HPDE6-E6E7 (cell line): ENCODE measurements at regions not wholly inside any gene's neighbourhood (a gene's known extent, or its start where the extent isn't known, plus 50 kb on each side); places are given as distances from the start of the nearest gene placed in this dataset.
"Not testable (repeated sequence)": the region's sequence is repeated elsewhere in the genome, so short reads cannot be mapped to it uniquely, and the experiment has no call there.

Experiments
- DNase-seq: peaks from one replicate; pipeline ENCODE4 v3.0.0; 2011; ENCODE audit warnings: missing footprints; ENCODE audit errors: extremely low spot score

GRCh38 chr2:143870696-143871095 lies 649.2 kb downstream of the ZEB2 start:
- no peak for DNase-seq

GRCh38 chr2:143856978-143857377 lies 662.9 kb downstream of the ZEB2 start:
- no peak for DNase-seq

GRCh38 chr2:143852759-143853158 lies 667.2 kb downstream of the ZEB2 start:
- no peak for DNase-seq

- no peak for DNase-seq
Measured at GRCh38 chr2:143850084-143850483, 669.8 kb downstream of the ZEB2 start.

- DNase-seq = no peak
Measured at GRCh38 chr2:143847257-143847656, 672.7 kb downstream of the ZEB2 start.

DNA sequence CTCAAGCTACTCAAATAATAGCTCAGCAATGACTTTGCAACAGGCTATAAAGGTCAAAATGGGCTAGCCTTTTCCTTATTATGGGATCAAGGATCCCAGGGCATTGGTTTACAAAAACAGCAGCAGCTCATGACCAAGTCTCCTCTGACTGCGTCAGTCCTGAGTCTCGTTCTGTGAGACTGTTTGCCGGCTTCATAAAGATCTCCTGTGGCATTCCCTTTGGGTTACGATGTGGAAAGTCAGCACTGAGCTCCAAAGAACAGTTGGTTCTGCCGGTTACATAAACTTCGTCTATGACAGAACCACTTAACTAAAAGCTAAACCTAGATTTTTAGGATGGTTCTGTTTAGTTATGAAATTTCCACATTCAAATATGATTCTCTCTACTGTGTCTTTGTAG lies 674.9 kb downstream of the ZEB2 start:
- no peak for DNase-seq

- DNase-seq = no peak
Measured at GRCh38 chr2:143843686-143844085, 676.2 kb downstream of the ZEB2 start.

- no peak for DNase-seq
Measured at GRCh38 chr2:143842836-143843235, 677.1 kb downstream of the ZEB2 start.

DNA sequence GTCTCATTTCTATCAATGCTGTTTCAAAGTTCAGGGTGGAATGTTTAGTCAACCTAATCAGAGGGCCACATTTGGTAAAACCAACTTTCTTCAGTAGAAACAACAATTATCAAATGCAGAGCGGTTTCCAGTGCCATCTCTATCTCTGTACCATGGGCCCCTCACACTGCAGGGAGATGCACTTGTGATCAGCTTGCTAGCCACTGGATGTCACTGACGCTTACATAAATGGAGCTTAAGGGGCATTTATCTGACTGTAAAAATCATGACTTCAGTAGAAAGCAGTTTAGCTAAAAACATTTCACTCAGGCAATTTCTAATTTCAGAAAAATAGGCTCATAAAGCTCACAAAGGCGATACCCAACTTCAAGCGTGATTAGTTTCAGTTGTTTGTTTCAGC lies 678.0 kb downstream of the ZEB2 start:
- no peak for DNase-seq

GRCh38 chr2:143840601-143841000 lies 679.3 kb downstream of the ZEB2 start:
- DNase-seq = no peak

DNA sequence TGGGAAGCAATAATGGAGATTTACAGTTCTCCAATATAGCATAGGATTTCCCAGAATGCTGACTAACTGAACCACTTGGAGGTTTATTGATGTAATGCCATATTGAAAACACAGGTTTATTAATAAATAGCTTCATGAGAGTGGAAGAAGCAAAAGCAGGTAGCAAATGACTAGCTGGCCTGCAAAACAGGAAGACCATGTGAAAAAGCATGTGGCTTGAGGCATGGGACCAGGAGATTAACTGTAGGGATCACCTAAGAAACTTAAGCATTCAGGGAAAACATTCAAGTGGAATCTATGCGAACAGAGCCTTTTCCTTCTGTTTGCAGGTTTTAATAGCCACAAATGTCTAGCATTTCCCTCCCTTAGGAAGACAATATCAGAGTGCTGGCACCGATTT lies 679.7 kb downstream of the ZEB2 start:
- no peak for DNase-seq

DNA sequence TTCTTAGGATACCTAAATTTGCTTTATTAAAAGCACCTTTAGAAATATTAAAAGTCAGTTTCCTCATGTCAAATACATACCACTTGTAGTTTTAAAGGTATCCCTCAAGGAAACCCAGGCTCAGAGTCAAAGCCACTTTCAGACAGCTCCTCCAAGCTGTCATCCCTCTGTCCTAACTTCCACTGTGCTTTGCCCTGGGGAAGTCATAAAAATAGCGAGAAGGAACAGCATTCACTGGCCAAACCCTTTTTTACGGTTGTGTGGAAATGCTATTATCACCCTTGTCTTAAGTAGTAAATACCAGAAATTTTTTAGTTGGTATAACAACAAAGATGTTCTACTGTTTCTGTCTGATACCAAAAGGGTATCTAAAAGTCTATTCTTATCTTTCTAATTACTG lies 680.5 kb downstream of the ZEB2 start:
- no peak for DNase-seq

- DNase-seq = not testable (repeated sequence)
Measured at GRCh38 chr2:143837055-143837454, 682.9 kb downstream of the ZEB2 start.

DNA sequence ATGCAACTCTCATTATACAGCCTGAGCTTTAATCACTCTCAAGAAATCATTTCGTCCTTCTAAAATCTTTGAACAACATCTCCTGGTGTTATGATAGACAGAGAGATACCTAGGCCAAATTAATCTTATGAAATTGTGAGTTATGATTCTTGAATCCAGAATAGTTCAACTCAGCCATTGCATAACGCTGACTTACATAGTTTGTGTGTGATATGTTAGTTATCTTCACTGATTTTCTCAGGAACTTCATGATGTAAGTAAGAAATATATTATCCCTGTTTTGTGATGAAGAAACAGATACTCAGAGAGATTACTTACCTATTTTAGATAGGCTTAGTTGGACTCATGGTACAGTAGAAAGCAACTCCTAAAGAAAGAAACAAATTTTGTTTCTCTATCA lies 684.4 kb downstream of the ZEB2 start:
- no peak for DNase-seq

DNA sequence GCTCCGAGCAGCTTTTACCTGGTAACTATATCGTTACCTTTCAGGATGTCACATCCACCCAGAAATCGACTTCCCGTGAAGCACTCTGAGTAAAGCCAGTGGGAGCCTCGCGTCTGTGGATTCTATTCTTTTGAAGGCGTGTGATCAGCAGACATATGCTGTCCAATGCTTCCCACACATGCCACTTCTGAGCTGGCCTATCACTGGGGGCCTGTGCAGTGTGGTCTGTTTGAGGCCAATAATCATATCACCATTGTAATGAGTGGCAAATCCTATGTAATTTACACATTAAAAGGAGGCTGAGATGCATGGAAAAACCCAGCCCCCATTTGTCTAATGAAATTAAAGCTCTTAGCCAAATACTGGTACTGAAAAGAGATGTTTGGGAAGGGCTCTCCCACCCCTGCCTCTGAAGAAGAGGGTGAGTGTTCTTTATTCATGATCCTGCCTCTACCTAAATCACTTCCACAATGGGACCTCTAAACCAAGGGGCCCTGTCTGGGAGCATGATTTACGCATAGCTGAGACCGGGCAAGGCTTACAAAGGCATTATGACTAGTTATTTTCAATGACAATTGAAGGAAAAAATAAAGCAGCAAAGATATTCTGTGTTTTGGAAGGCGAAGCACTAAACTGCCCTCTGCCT lies 686.8 kb downstream of the ZEB2 start:
- no peak for DNase-seq

- no peak for DNase-seq
Measured at GRCh38 chr2:143830476-143830875, 689.4 kb downstream of the ZEB2 start.

GRCh38 chr2:143828763-143829537 lies 691.0 kb downstream of the ZEB2 start:
- no peak for DNase-seq

DNA sequence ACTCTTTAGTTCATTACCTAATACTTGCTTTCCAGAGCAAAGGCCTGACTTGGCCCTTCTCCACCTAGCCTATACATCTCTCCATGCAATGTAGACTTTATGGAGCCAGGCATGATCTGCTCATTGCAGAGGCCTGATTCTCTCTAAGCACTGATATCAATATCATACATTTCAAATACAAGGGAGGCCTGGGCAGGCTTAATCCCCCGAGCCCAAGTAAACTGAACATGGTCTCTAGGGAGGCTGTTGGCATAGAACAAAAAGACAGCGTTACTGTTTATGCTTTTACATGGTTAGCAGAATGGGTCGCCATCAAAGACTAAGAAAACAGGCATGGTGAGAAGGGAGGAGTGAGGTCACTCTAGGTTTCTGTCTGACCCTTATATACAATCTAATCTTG lies 695.1 kb downstream of the ZEB2 start:
- DNase-seq = no peak

DNA sequence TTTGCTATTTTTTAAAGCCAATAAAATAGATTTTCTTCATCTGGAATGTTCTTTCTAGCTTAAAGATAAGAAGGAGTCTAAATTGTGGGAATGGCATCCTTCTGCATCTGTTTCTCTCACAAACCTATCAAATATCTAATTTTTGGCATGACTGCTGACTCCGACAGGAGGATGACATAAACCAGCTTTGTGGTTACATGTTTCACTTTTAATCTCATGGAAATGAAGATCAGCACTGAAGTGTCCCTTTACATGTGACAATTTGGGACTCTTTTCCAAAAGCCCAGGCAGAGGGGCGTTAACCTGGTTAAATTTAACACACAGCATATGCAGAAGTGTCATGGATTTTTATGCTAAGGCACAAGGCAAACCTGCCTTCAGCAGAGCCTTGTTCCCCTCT lies 694.7 kb downstream of the ARHGAP15 start:
- no peak for DNase-seq

DNA sequence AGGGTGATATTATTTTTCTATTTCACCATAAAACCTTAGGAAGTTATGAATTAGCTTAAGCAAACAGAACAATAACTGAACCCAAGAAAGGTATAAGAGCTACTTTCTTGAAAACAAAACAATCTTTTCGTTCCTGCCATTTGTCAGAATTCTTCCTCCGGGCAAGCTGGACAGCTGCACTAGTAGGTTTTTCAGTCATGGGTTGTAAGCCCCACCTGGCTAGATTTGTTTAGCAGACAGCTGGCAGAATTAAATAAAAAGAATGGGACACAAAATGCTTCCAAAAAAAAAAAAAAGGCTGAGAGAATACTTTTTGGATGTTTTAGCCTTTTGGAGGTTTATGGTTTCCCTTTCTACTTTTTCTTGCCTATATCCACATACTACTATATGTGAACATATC lies 694.1 kb downstream of the ARHGAP15 start:
- no peak for DNase-seq

- DNase-seq = no peak
Measured at GRCh38 chr2:143822736-143823135, 693.5 kb downstream of the ARHGAP15 start.

- no peak for DNase-seq
Measured at GRCh38 chr2:143819764-143820163, 690.5 kb downstream of the ARHGAP15 start.

DNA sequence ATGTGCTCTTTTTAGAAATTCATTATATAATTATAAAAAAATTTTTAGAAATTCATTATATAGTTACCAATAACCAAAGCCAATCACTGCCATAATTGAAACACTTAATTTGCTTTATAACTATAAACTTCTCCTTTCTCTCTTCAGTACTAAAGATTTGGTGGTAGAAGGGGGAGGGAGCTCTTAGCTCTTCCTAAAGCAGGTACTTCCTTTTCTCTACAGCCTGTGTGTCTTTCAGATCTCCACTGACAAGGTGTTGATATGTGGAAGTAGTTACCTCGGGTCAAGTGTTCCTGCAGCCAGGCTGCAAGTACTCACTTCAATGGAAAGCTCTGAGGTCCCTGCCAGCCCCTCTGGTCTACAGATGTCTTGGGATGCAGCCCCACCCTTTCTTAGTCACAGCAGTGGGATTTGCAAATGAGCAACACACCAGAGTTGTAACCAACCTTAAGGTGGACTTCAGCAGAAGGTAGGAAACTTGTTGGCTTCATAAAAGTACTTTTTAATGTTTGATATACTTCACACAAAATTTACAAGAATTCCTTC lies 690.0 kb downstream of the ARHGAP15 start:
- DNase-seq = no peak
